Activated CD4-positive, alpha-beta memory T cell treated with anti-CD3 and anti-CD28 coated beads for 36 hours (primary cell): ENCODE measurements at regions not wholly inside any gene's neighbourhood (a gene's known extent, or its start where the extent isn't known, plus 50 kb on each side); places are given as distances from the start of the nearest gene placed in this dataset.
"Not testable (repeated sequence)": the region's sequence is repeated elsewhere in the genome, so short reads cannot be mapped to it uniquely, and the experiment has no call there.

ENCODE experiments used
- CTCF ChIA-PET: fragments of 350-600 bp; sonication (Branson Sonifier 250); formaldehyde crosslinking; loops from one replicate; lab custom pipeline; 2021; ENCODE audit warnings: antibody characterized with exemption, inconsistent platforms; lab: Charles Lee
- POLR2A ChIA-PET: fragments of 350-600 bp; sonication (Branson Sonifier 250); formaldehyde crosslinking; loops from one replicate; lab custom pipeline; 2021; ENCODE audit warnings: antibody characterized with exemption; lab: Charles Lee
- DNase-seq: peaks from one replicate; pipeline ENCODE4 v3.0.0-alpha.2; 2020
- H3K27ac Mint-ChIP-seq: one replicate; pipeline ENCODE4 v1.8.0; 2021; ENCODE audit warnings: mixed read lengths
- H3K27me3 Mint-ChIP-seq: one replicate; pipeline ENCODE4 v1.8.0; 2021; ENCODE audit warnings: mixed read lengths
- H3K36me3 Mint-ChIP-seq: one replicate; pipeline ENCODE4 v1.8.0; 2021; ENCODE audit warnings: mixed read lengths
- H3K4me1 Mint-ChIP-seq: one replicate; pipeline ENCODE4 v1.8.0; 2021; ENCODE audit warnings: low read depth, mixed read lengths
- H3K4me3 Mint-ChIP-seq: one replicate; pipeline ENCODE4 v1.8.0; 2021; ENCODE audit warnings: mild to moderate bottlenecking, mixed read lengths
- H3K9me3 Mint-ChIP-seq: one replicate; pipeline ENCODE4 v1.8.0; 2021; ENCODE audit warnings: mixed read lengths
- intact Hi-C: fragments of 100-400 bp; cut with micrococcal nuclease; formaldehyde crosslinking; loops from one replicate; pipeline ENCODE4 v1.15.1; 2023

DNA sequence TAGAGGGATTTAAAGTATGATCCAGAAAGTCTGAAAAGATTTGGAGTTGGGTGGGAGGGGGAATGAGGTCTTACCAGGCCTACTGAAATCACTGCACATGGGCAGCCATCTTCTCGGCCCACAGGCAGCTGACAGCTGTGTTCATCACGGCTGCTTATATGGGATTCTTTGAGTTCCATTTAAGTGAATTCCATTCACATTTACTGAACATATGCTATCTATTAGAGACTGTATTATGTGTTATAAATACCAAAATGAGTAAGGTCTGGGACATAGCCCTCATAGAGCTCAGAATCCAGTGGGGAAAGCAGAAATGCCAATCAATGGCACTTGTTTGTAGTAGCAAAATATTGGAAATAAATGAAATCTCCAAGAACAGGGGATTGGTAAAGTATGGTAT lies 91.1 kb downstream of the TRIM42 start:
- DNase-seq = no peak
- H3K27me3 Mint-ChIP-seq = peaks cover 4% of the 10 kb centered on the region
- intact Hi-C loops = no loop called here
- ChIA-PET CTCF (no interaction called here), POLR2A (no interaction called here)
- H3K36me3 Mint-ChIP-seq = no peaks in the 10 kb centered on the region
- H3K27ac Mint-ChIP-seq = no peak overlapping the region
- H3K9me3 Mint-ChIP-seq = no peaks in the 10 kb centered on the region
- H3K4me1 Mint-ChIP-seq = no peaks in the 10 kb centered on the region
- H3K4me3 Mint-ChIP-seq = no peak overlapping the region

DNA sequence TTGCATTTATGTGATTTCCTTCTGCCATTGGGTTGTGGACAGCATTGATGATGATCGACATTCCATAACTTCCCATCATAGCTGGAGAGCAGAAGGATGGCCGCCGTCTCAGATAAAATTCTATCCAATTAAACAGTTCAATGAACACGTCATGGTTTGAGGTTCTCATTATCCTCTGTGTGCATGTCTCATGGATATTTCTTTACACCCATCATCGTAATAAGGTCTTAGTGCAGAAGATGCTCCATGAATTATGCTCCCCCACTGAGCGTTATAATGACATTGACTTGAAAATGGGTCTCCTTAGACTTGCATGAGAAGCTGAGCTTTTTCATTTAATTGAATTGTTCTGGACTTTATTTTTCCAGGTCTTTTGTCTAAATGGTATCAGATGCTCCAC lies 92.1 kb downstream of the TRIM42 start:
- no peak overlapping the region for H3K4me3 Mint-ChIP-seq
- H3K36me3 Mint-ChIP-seq = no peaks in the 10 kb centered on the region
- intact Hi-C loops = no loop called here
- no peaks in the 10 kb centered on the region for H3K4me1 Mint-ChIP-seq
- DNase-seq = no peak
- H3K27me3 Mint-ChIP-seq = peaks cover 5% of the 10 kb centered on the region
- CTCF ChIA-PET = no interaction called here
- POLR2A ChIA-PET = no interaction called here
- peaks cover 3% of the 10 kb centered on the region for H3K9me3 Mint-ChIP-seq
- H3K27ac Mint-ChIP-seq = no peak overlapping the region

DNA sequence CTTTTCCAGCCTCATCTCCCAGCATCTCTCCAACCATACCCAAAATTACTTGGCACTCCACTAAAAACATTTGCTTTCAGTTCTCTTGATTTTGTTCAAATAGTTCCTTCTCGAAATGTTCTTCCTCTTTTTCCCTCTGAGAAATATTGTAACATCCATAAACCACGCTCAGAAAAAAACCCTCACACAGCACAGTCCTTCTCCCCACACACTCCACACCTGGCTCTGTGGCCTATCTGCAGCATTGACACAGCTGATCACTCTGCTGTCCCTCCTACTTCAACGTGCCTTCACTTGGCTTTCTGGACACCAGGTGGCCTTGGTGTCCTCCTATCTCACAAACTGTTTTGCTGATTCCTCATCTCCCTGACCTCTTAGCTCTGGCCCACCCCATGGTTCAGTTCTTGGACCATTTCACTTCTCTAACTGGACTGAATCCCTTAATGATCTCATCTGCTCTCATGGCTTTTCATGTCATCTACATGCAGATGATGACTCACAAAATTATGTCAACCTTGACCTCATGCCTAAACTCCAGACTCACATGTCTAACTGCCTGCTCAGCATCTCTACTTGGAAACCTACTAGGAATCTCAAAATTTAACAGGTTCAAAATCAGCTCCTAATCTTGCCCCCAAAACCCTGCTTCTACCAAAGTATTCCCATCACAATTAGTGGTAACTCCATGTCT lies 93.3 kb downstream of the TRIM42 start:
- Mint-ChIP-seq H3K27me3 (peaks cover 3% of the 10 kb centered on the region), H3K36me3 (no peaks in the 10 kb centered on the region), H3K4me1 (no peaks in the 10 kb centered on the region), H3K9me3 (peaks cover 5% of the 10 kb centered on the region), H3K27ac (no peak overlapping the region), H3K4me3 (no peak overlapping the region)
- no peak for DNase-seq
- intact Hi-C loops = no loop called here
- POLR2A ChIA-PET = no interaction called here
- CTCF ChIA-PET = no interaction called here

DNA sequence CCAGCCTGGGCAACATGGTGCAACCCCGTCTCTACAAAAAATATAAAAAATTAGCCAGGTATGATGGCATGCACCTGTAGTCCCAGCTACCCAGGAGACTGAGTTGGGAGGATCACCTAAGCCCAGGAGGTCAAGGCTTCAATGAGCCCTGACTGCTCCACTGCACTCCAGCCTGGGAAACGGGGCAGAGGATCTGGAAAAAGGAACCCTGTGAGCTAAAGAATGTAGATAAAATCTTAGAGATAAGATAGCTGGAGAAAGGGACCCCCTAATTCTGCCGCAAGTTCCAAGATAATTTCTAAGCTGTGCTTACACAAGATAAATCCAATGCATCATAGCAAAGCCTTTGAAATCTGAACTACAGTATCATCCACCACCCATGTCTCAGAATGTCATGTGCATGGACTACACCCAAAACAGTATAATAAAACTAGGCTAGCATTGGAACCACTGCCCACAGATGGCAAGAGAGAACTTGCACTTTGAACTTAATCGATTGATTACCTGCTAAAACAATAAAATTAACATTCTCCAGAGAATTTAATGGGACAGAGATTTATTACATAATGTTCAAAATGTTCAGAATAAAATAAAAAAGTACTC lies 99.9 kb downstream of the TRIM42 start:
- no peaks in the 10 kb centered on the region for H3K36me3 Mint-ChIP-seq
- no peaks in the 10 kb centered on the region for H3K4me1 Mint-ChIP-seq
- intact Hi-C loops = no loop called here
- peaks cover 9% of the 10 kb centered on the region for H3K27me3 Mint-ChIP-seq
- ChIA-PET CTCF (no interaction called here), POLR2A (no interaction called here)
- no peak overlapping the region for H3K27ac Mint-ChIP-seq
- no peak overlapping the region for H3K4me3 Mint-ChIP-seq
- no peak for DNase-seq
- peaks cover 10% of the 10 kb centered on the region for H3K9me3 Mint-ChIP-seq

DNA sequence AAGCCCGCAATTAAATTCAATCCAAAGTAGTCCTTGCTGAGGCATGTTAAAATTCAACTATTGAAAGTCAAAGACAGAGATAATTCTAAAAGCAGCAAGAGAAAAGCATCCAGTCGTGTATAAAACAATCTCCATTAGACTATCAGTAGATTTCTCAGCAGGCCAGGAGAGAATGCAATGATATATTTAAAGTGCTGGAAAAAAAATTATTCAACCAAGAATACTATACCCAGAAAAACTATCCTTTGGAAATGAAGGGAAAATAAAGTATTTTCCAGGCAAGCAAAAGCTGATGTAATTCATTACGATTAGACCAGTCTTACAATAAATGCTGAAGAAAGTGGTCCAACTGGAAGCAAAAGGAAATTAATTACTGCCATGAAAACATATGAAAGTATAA lies 113.5 kb downstream of the TRIM42 start:
- ChIA-PET CTCF (no interaction called here), POLR2A (no interaction called here)
- intact Hi-C loops = no loop called here
- DNase-seq = no peak
- H3K4me3 Mint-ChIP-seq = no peak overlapping the region
- H3K4me1 Mint-ChIP-seq = no peaks in the 10 kb centered on the region
- H3K27me3 Mint-ChIP-seq = no peaks in the 10 kb centered on the region
- H3K9me3 Mint-ChIP-seq = peaks cover 15% of the 10 kb centered on the region
- H3K36me3 Mint-ChIP-seq = no peaks in the 10 kb centered on the region
- H3K27ac Mint-ChIP-seq = no peak overlapping the region

DNA sequence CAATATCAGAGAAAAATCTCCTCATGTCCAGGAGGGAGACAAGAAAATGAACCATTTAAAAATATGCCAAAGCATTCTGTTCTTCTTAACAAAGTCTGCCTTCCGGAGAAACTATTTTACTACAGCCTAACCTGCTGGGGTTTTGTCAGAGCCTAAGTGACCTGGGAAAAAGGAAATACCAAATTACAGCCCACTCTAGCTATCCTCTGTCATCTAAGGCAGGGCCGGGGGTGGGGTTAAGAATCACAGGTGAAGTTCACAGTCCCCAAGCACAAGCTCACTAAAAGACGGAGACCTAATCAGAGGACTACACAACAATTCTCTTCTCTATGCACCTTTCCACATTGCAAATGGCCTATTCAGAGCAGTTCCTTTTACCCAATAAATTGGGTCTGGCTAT lies 116.6 kb downstream of the TRIM42 start:
- Mint-ChIP-seq H3K9me3 (peaks cover 26% of the 10 kb centered on the region), H3K36me3 (no peaks in the 10 kb centered on the region), H3K4me1 (no peaks in the 10 kb centered on the region), H3K4me3 (no peak overlapping the region), H3K27ac (no peak overlapping the region), H3K27me3 (no peaks in the 10 kb centered on the region)
- intact Hi-C loops = no loop called here
- DNase-seq = no peak
- CTCF ChIA-PET = no interaction called here
- POLR2A ChIA-PET = no interaction called here

DNA sequence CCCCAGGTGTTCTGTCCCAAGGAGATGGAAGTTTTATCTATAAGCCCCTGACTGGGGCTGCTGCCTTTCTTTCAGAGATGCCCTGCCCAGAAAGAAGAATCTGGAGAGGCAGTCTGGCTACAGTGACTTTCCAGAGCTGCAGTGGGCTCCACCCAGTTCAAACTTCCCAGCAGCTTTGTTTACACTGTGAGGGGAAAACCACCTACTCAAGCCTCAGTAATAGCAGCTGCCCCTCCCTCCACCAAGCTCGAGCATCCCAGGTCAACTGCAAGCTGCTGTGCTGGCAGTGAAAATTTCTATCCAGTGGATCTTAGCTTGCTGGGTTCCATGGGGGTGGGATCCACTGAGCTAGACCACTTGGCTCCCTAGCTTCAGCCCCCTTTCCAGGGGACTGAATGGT lies 125.0 kb downstream of the TRIM42 start:
- CTCF ChIA-PET, POLR2A ChIA-PET, DNase-seq, H3K36me3 Mint-ChIP-seq, H3K27me3 Mint-ChIP-seq, H3K4me1 Mint-ChIP-seq, H3K4me3 Mint-ChIP-seq, intact Hi-C loops, H3K27ac Mint-ChIP-seq: not testable (repeated sequence)
- peaks cover 33% of the 10 kb centered on the region for H3K9me3 Mint-ChIP-seq

DNA sequence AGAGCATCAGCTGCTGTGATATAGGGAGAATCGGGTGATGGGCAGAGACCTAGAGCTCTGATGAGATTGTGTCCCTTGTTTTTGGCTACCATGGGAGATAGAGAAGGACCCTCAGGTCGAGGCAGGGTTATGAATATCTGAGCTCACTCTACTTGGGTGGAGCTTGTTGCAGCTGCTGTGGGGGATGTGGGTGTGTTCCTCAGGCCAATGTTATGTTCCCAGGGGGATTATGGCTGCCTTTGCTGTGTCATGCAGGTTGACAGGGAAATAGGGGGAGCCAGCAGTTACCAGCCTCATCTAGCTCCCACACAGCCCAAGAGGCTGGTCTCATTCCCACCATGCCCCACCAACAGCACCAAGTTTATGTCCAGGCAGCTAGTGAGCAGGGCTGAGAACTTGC lies 131.5 kb downstream of the TRIM42 start:
- H3K4me1 Mint-ChIP-seq = no peaks in the 10 kb centered on the region
- ChIA-PET POLR2A (no interaction called here), CTCF (interaction anchor here (0.6 kb wide), 1 partner anchor 1342 kb away, joined by 4 read pairs; no protein-coding TSS in a partner anchor)
- no peak overlapping the region for H3K27ac Mint-ChIP-seq
- no peak overlapping the region for H3K4me3 Mint-ChIP-seq
- no peak for DNase-seq
- peaks cover 7% of the 10 kb centered on the region for H3K27me3 Mint-ChIP-seq
- intact Hi-C loops = no loop called here
- H3K36me3 Mint-ChIP-seq = no peaks in the 10 kb centered on the region
- peaks cover 3% of the 10 kb centered on the region for H3K9me3 Mint-ChIP-seq

DNA sequence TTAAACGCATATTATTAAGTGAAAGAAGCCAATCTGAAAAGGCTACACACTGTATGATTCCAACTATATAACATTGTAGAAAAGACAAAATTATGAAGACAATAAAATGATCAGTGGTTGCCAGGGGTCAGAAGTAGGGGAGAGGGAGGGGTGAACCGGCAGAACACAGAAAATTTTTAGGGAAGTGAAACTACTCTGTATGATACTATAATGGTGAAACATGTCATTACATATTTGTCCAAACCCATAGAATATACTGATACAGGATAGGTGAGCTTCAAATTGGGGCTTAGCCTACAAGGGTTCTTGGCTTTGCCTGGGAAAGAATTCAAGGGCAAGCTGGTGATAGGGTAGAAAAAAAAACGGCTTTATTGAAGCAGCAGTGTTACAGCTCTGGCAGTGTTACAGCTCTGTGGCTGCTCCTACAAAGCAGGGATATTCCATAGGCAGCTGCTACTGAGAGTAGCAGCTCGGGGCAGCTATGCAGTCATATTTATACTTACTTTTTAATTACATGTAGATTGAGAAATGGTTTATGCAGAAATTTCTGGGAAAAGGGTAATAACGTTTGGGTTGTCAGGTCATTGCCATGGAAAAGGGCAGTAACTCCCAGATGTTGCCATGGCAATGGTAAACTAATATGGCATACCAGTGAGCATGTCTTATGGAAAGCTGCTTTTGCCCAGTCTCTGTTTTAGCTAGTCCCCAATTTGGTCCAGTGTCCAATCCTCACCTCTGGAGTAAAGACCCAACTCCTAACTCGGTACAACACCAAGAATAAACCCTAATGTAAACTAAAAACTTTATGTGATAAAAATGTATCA lies 125.1 kb upstream of the SLC25A36 start:
- H3K27me3 Mint-ChIP-seq = no peaks in the 10 kb centered on the region
- no peaks in the 10 kb centered on the region for H3K4me1 Mint-ChIP-seq
- ChIA-PET CTCF (no interaction called here), POLR2A (no interaction called here)
- no peak for DNase-seq
- no peak overlapping the region for H3K4me3 Mint-ChIP-seq
- H3K9me3 Mint-ChIP-seq = peaks cover 3% of the 10 kb centered on the region
- intact Hi-C loops = no loop called here
- H3K36me3 Mint-ChIP-seq = no peaks in the 10 kb centered on the region
- H3K27ac Mint-ChIP-seq = no peak overlapping the region

DNA sequence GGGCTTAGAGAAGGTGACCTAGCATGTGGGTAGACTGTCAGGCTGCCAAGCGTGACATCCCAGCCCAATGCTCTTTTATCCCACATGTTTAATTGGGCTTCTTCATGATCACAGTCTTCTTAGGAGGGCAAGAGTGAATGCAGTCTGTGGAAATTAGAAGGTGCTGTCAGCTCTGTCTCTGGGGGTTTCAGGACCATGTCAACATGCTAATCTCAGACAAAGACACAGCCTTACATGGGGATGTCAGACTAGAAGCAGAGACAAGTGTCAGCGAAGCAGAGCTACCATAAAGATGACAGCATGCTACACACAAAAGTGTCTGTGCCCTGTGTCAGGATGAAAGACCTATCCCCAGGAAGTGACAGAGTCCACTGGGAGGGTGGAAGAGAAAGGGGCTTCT lies 120.1 kb upstream of the SLC25A36 start:
- DNase-seq = no peak
- H3K27me3 Mint-ChIP-seq = no peaks in the 10 kb centered on the region
- intact Hi-C loops = no loop called here
- no peaks in the 10 kb centered on the region for H3K36me3 Mint-ChIP-seq
- no peak overlapping the region for H3K4me3 Mint-ChIP-seq
- ChIA-PET POLR2A (no interaction called here), CTCF (no interaction called here)
- no peaks in the 10 kb centered on the region for H3K9me3 Mint-ChIP-seq
- H3K27ac Mint-ChIP-seq = no peak overlapping the region
- H3K4me1 Mint-ChIP-seq = no peaks in the 10 kb centered on the region

DNA sequence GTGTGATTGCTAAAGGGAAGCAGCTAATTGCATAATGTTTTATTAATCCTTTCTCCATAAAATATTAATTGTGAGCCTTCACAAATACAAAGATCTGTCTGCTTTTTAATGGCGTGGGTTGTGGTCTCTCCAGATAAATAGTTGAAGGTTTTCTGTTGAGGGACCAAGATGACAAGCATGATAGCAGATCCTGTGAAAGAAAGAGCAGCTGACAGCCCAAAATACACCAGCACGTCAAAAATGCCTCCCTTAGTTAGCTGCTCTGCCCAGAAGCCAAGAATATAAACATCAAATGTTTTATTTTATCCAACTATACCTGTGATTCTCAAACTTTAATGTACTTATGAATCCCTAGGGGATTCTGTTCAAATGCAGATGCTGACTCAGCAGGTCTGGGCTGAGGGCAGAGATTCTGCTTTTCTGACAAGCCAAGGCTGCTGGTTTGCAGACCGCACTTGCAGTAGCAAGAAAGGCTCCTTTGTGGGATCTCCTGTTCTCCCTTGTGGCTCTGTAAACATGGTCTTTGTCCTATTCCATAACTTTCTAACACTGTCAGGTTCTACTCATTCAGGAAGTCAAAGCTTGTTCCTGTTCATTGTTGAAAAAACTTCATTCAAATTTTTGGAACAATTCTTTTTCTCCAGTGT lies 119.1 kb upstream of the SLC25A36 start:
- ChIA-PET POLR2A (no interaction called here), CTCF (no interaction called here)
- Mint-ChIP-seq H3K36me3 (no peaks in the 10 kb centered on the region), H3K27ac (no peak overlapping the region), H3K4me1 (no peaks in the 10 kb centered on the region), H3K4me3 (no peak overlapping the region), H3K9me3 (no peaks in the 10 kb centered on the region), H3K27me3 (no peaks in the 10 kb centered on the region)
- intact Hi-C loops = no loop called here
- DNase-seq = no peak

DNA sequence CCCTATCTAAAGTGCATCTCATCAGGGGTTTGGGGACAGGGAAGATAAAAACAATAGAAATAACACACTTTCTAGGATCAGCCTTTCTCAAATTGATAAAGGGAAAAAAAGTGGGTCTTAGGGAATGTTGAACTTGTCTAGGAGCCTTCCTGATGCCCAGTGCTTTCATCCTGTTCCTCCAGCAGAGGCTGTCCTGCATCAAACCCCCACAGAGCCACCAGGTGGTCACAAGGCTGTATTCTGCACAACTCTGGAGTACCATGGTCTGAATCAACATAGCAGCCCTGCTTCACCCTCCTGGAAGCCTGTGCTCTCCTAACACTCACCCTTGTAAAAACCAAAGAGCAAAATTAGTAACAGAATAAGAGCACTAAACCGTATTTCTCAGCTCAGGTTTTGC lies 118.5 kb upstream of the SLC25A36 start:
- no peaks in the 10 kb centered on the region for H3K9me3 Mint-ChIP-seq
- no peak overlapping the region for H3K4me3 Mint-ChIP-seq
- intact Hi-C loops = no loop called here
- POLR2A ChIA-PET = no interaction called here
- H3K27me3 Mint-ChIP-seq = no peaks in the 10 kb centered on the region
- no peaks in the 10 kb centered on the region for H3K4me1 Mint-ChIP-seq
- no peaks in the 10 kb centered on the region for H3K36me3 Mint-ChIP-seq
- H3K27ac Mint-ChIP-seq = no peak overlapping the region
- CTCF ChIA-PET = no interaction called here
- DNase-seq = no peak
